H1 (cell line): ENCODE measurements at regions not wholly inside any gene's neighbourhood (a gene's known extent, or its start where the extent isn't known, plus 50 kb on each side); places are given as distances from the start of the nearest gene placed in this dataset.

Experiments
- CTCF ChIA-PET: fragments of 300-600 bp; sonication (Branson Sonifier 250); formaldehyde crosslinking; loops from one replicate; lab custom pipeline; 2021; ENCODE audit not compliant: partially characterized antibody; lab: Charles Lee
- POLR2A ChIA-PET: fragments of 300-600 bp; sonication (Branson Sonifier 250); formaldehyde crosslinking; loops from one replicate; lab custom pipeline; 2021; ENCODE audit warnings: inconsistent platforms; ENCODE audit not compliant: partially characterized antibody; lab: Charles Lee
- DNase-seq, 2 experiments: peaks; one replicate each; pipeline versions ENCODE4 v3.0.0 to v3.0.0-alpha.2; 2010 to 2022; ENCODE audit warnings: low spot score in 2 of 2, low read depth in 1 of 2, mixed read lengths in 1 of 2
- FAIRE-seq: peaks from 2 replicates; lab custom pipeline; 2011; peaks lifted over from hg19 to GRCh38; lab: Jason Lieb, UNC
- H2AFZ ChIP-seq: 2 replicates; pipeline ENCODE4 v1.8.1; 2012; ENCODE audit warnings: low read length, inconsistent platforms
- H2AK5ac ChIP-seq: 2 replicates; pipeline ENCODE4 v1.6.1; 2013; ENCODE audit warnings: low read depth, low read length
- H2BK120ac ChIP-seq: replicated peaks from 2 replicates; pipeline ENCODE3; 2013; ENCODE audit warnings: low read depth, low read length, inconsistent platforms
- H2BK12ac ChIP-seq: 2 replicates; pipeline ENCODE4 v1.6.1; 2013; ENCODE audit warnings: low read depth, low read length
- H2BK15ac ChIP-seq: 2 replicates; pipeline ENCODE4 v1.6.1; 2013; ENCODE audit warnings: low read length
- H2BK20ac ChIP-seq: 2 replicates; pipeline ENCODE4 v1.6.1; 2013; ENCODE audit warnings: low read length
- H2BK5ac ChIP-seq: 2 replicates; pipeline ENCODE4 v1.6.1; 2013; ENCODE audit warnings: low read depth, low read length
- H3K14ac ChIP-seq: 2 replicates; pipeline ENCODE4 v1.6.1; 2013; ENCODE audit warnings: inconsistent platforms; ENCODE audit not compliant: insufficient read length
- H3K18ac ChIP-seq: 2 replicates; pipeline ENCODE4 v1.6.1; 2013; ENCODE audit warnings: low read length; ENCODE audit errors: extremely low read depth
- H3K23ac ChIP-seq: 2 replicates; pipeline ENCODE4 v1.6.1; 2013; ENCODE audit warnings: inconsistent platforms; ENCODE audit not compliant: insufficient read length
- H3K23me2 ChIP-seq: 2 replicates; pipeline ENCODE4 v1.6.1; 2013; ENCODE audit warnings: low read depth, low read length
- H3K27ac ChIP-seq: 2 replicates; pipeline ENCODE4 v1.6.1; 2011; ENCODE audit warnings: low read depth, low read length, inconsistent platforms
- H3K27me3 ChIP-seq, 4 experiments: replicated peaks in 1 of 4; 1 replicate in 1 of 4; 2 replicates in 3 of 4; pipeline versions ENCODE4 v1.6.1 to v1.8.1; 2011 to 2013; ENCODE audit warnings: low read length in 3 of 4, mild to moderate bottlenecking in 3 of 4, inconsistent platforms in 2 of 4, mixed read lengths in 2 of 4, moderate library complexity in 1 of 4; ENCODE audit not compliant: control insufficient read depth in 3 of 4, insufficient read depth in 3 of 4; ENCODE audit errors: extremely low read depth in 1 of 4
- H3K36me3 ChIP-seq, 4 experiments: 2 replicates each; pipeline versions ENCODE4 v1.6.1 to v1.8.1; 2011 to 2013; ENCODE audit warnings: mild to moderate bottlenecking in 4 of 4, low read length in 3 of 4, moderate library complexity in 2 of 4, control low read depth in 1 of 4, inconsistent platforms in 1 of 4; ENCODE audit not compliant: insufficient read depth in 4 of 4, control insufficient read depth in 2 of 4
- H3K4ac ChIP-seq: replicated peaks from 2 replicates; pipeline ENCODE3; 2013; ENCODE audit warnings: low read length, low read depth, mixed read lengths, inconsistent platforms; ENCODE audit not compliant: insufficient read length
- H3K4me1 ChIP-seq, 4 experiments: replicated peaks in 1 of 4; 1 replicate in 1 of 4; 2 replicates in 3 of 4; pipeline versions ENCODE4 v1.6.1 to v1.8.1; 2011 to 2013; ENCODE audit warnings: low read length in 3 of 4, inconsistent platforms in 2 of 4, mixed read lengths in 1 of 4; ENCODE audit not compliant: insufficient read depth in 4 of 4, control insufficient read depth in 3 of 4
- H3K4me2 ChIP-seq, 2 experiments: 2 replicates each; pipeline versions ENCODE4 v1.6.1 to v1.8.1; 2011 to 2013; ENCODE audit warnings: low read depth in 2 of 2, low read length in 2 of 2, control low read depth in 1 of 2, inconsistent platforms in 1 of 2, mild to moderate bottlenecking in 1 of 2; ENCODE audit not compliant: insufficient read depth in 1 of 2
- H3K4me3 ChIP-seq, 4 experiments: fragments of 200-600, 300-600 bp in 1 of 4; sonication (generic), shearing (Covaris generic), sonication (Bioruptor Twin) in 1 of 4; 2 replicates each; pipeline versions ENCODE4 v1.5.1 to v1.8.1; 2011 to 2016; ENCODE audit warnings: low read length in 4 of 4, low read depth in 3 of 4, control low read depth in 2 of 4, inconsistent platforms in 2 of 4, mild to moderate bottlenecking in 2 of 4, mixed read lengths in 1 of 4, moderate library complexity in 1 of 4; ENCODE audit not compliant: insufficient read depth in 2 of 4; ENCODE audit errors: extremely low read depth in 1 of 4
- H3K56ac ChIP-seq: replicated peaks from 2 replicates; pipeline ENCODE3; 2013; ENCODE audit warnings: low read depth, mild to moderate bottlenecking, mixed read lengths, low read length, inconsistent platforms; ENCODE audit not compliant: insufficient read length
- H3K79me1 ChIP-seq: 2 replicates; pipeline ENCODE4 v1.6.1; 2013; ENCODE audit warnings: low read depth, low read length, control low read depth
- H3K79me2 ChIP-seq, 2 experiments: 2 replicates each; pipeline versions ENCODE4 v1.6.1 to v1.8.1; 2012 to 2013; ENCODE audit warnings: low read length in 2 of 2, mild to moderate bottlenecking in 2 of 2, inconsistent platforms in 1 of 2; ENCODE audit not compliant: insufficient read depth in 2 of 2, control insufficient read depth in 1 of 2
- H3K9ac ChIP-seq, 4 experiments: replicated peaks in 1 of 4; 1 replicate in 1 of 4; 2 replicates in 3 of 4; pipeline versions ENCODE4 v1.6.1 to v1.8.1; 2011 to 2013; ENCODE audit warnings: low read depth in 3 of 4, low read length in 3 of 4, control low read depth in 2 of 4, mild to moderate bottlenecking in 2 of 4, moderate library complexity in 2 of 4, inconsistent platforms in 1 of 4; ENCODE audit errors: extremely low read depth in 1 of 4
- H3K9me3 ChIP-seq, 2 experiments: 2 replicates each; pipeline versions ENCODE4 v1.6.1 to v1.8.1; 2012 to 2013; ENCODE audit warnings: mild to moderate bottlenecking in 2 of 2, moderate library complexity in 2 of 2, control low read depth in 1 of 2, inconsistent platforms in 1 of 2, low read depth in 1 of 2, low read length in 1 of 2, mixed read lengths in 1 of 2; ENCODE audit not compliant: insufficient read depth in 2 of 2
- H4K20me1 ChIP-seq, 2 experiments: replicated peaks in 1 of 2; 2 replicates each; pipeline versions ENCODE3 to v1.8.1; 2011 to 2013; ENCODE audit warnings: inconsistent platforms in 2 of 2, low read length in 2 of 2, mild to moderate bottlenecking in 1 of 2; ENCODE audit not compliant: insufficient read depth in 2 of 2, control insufficient read depth in 1 of 2
- H4K5ac ChIP-seq: 2 replicates; pipeline ENCODE4 v1.6.1; 2013; ENCODE audit warnings: low read length, low read depth, mixed read lengths, inconsistent platforms; ENCODE audit not compliant: insufficient read length
- H4K8ac ChIP-seq: 2 replicates; pipeline ENCODE4 v1.8.0; 2013; ENCODE audit warnings: mild to moderate bottlenecking, moderate library complexity, low read length, inconsistent platforms; ENCODE audit not compliant: insufficient read depth; ENCODE audit errors: extremely low read depth
- H4K91ac ChIP-seq: replicated peaks from 2 replicates; pipeline ENCODE3; 2013; ENCODE audit warnings: low read length, mixed read lengths, inconsistent platforms; ENCODE audit not compliant: insufficient read length
- ASH2L ChIP-seq: fragments of 200-600, 300-600 bp; sonication (generic); IDR thresholded peaks from one replicate; pipeline ENCODE4 v1.7.1; 2017; ENCODE audit warnings: low read length
- BCL11A ChIP-seq, 2 experiments: IDR thresholded peaks; one replicate each; pipeline ENCODE4 v1.6.1; 2011; ENCODE audit warnings: low read depth in 2 of 2, low read length in 2 of 2, mild to moderate bottlenecking in 2 of 2
- BRCA1 ChIP-seq: IDR thresholded peaks from 2 replicates; pipeline ENCODE4 v1.6.1; 2012; ENCODE audit warnings: low read depth, low read length, improper control_type of control experiment
- FOSL1 ChIP-seq: IDR thresholded peaks from 2 replicates; pipeline ENCODE4 v1.6.1; 2011; ENCODE audit warnings: mild to moderate bottlenecking, low read depth, low read length, moderate library complexity; ENCODE audit not compliant: insufficient read depth
- HDAC6 ChIP-seq: IDR thresholded peaks from one replicate; pipeline ENCODE4 v1.7.1; 2012; ENCODE audit warnings: low read depth, mild to moderate bottlenecking, inconsistent platforms, low read length, moderate library complexity
- NRF1 ChIP-seq: IDR thresholded peaks from 2 replicates; pipeline ENCODE4 v1.6.1; 2011; ENCODE audit warnings: mild to moderate bottlenecking, low read depth, low read length, improper control_type of control experiment
- PHF8 ChIP-seq: fragments of 200-600 bp; sonication (generic); conservative IDR thresholded peaks from 2 replicates; pipeline ENCODE4 v1.7.1; 2012; ENCODE audit warnings: low read depth, mild to moderate bottlenecking, inconsistent platforms, low read length, moderate library complexity
- POLR2AphosphoS5 ChIP-seq: IDR thresholded peaks from 2 replicates; pipeline ENCODE4 v1.6.1; 2011; ENCODE audit warnings: low read depth, low read length
- POU5F1 ChIP-seq: IDR thresholded peaks from 2 replicates; pipeline ENCODE4 v1.6.1; 2011; ENCODE audit warnings: low read depth, mild to moderate bottlenecking, low read length, moderate library complexity
- RBBP5 ChIP-seq: IDR thresholded peaks from 2 replicates; pipeline ENCODE4 v1.7.1; 2012; ENCODE audit warnings: low read depth, mild to moderate bottlenecking, inconsistent platforms, low read length, moderate library complexity, borderline replicate concordance
- RNF2 ChIP-seq: fragments of 200-900, 300-1000 bp; sonication (generic); IDR thresholded peaks from 2 replicates; pipeline ENCODE4 v1.7.1; 2016; ENCODE audit warnings: borderline replicate concordance, low read depth, mild to moderate bottlenecking, antibody characterized with exemption, low read length; ENCODE audit not compliant: poor library complexity, severe bottlenecking; ENCODE audit errors: missing control alignments
- SP2 ChIP-seq: IDR thresholded peaks from 2 replicates; pipeline ENCODE4 v1.6.1; 2012; ENCODE audit warnings: mild to moderate bottlenecking, low read length, inconsistent platforms
- TAF1 ChIP-seq: IDR thresholded peaks from 2 replicates; pipeline ENCODE4 v1.6.1; 2011; ENCODE audit warnings: mild to moderate bottlenecking, low read depth, low read length
- TCF12 ChIP-seq: IDR thresholded peaks from 2 replicates; pipeline ENCODE4 v1.6.1; 2011; ENCODE audit warnings: low read depth, mild to moderate bottlenecking, low read length
- ZNF274 ChIP-seq: IDR thresholded peaks from 2 replicates; pipeline ENCODE4 v1.7.0; 2012; ENCODE audit warnings: low read length, borderline replicate concordance; ENCODE audit errors: extremely low read depth
- WGBS, 2 experiments: shearing (Covaris generic) in 1 of 2; methylation state at CpG; one replicate each; pipeline versions ENCODE4 v1.1.6 to v1.1.7; 2013 to 2015; ENCODE audit warnings: low lambda C conversion rate in 2 of 2, mixed read lengths in 2 of 2, inconsistent platforms in 1 of 2, low coverage in 1 of 2, missing lambda C conversion rate in 1 of 2; ENCODE audit not compliant: insufficient replicate concordance in 2 of 2, insufficient coverage in 1 of 2, insufficient read length in 1 of 2; ENCODE audit errors: extremely low coverage in 1 of 2, missing lambda C conversion rate in 1 of 2; 5-methylcytosine and 5-hydroxymethylcytosine counted together

- Histone ChIP-seq H3K4me2 (no peak overlapping the region), H4K5ac (no peak overlapping the region), H3K56ac (no peak overlapping the region), H3K9ac (no peak overlapping the region), H2AK5ac (no peak overlapping the region), H3K36me3 (no peaks in the 10 kb centered on the region), H3K14ac (no peak overlapping the region), H2BK12ac (no peak overlapping the region), H3K27me3 (no peaks in the 10 kb centered on the region), H2BK5ac (no peak overlapping the region), H2AFZ (no peak overlapping the region), H3K23me2 (no peaks in the 10 kb centered on the region; the same call in 1 of the 2 replicates), H4K8ac (no peak overlapping the region), H3K79me1 (no peaks in the 10 kb centered on the region), H3K4ac (no peak overlapping the region), H3K4me1 (no peaks in the 10 kb centered on the region), H3K18ac (no peak overlapping the region), H4K20me1 (no peaks in the 10 kb centered on the region), H3K9me3 (peaks cover 0 to 5% of the 10 kb centered on the region in 2 experiments; a peak in 3 of 4 replicates), H4K91ac (no peak overlapping the region), H2BK120ac (no peak overlapping the region), H3K79me2 (no peaks in the 10 kb centered on the region), H3K23ac (no peak overlapping the region), H2BK20ac (no peak overlapping the region), H3K27ac (no peak overlapping the region), H2BK15ac (no peak overlapping the region), H3K4me3 (no peak overlapping the region)
- POLR2A ChIA-PET: no interaction called here
- FAIRE-seq: no peak
- CTCF ChIA-PET: no interaction called here
- 92% methylated on average over 1 of the region's 1 CpG; no CpG with 5 or more reads in 1 of the 2 experiments for WGBS, 2 experiments
- DNase-seq: no peak
- TF ChIP-seq RBBP5: no peak
- TF ChIP-seq ZNF274: no peak
- no peak for TF ChIP-seq ASH2L
- TF ChIP-seq RNF2: no peak
- TF ChIP-seq BCL11A (IDR thresholded peaks at IDR 0.05; ENCODE audit: low read depth in 2 of 2, low read length in 2 of 2): no peak
- no peak for TF ChIP-seq TCF12
- TF ChIP-seq BRCA1: no peak
- no peak for TF ChIP-seq POLR2AphosphoS5
- TF ChIP-seq FOSL1: no peak
- TF ChIP-seq HDAC6: no peak
- TF ChIP-seq POU5F1: no peak
- no peak for TF ChIP-seq PHF8
- no peak for TF ChIP-seq NRF1
- TF ChIP-seq TAF1: no peak
- no peak for TF ChIP-seq SP2
Measured at GRCh38 chr2:40723194-40723593, 271.3 kb upstream of the SLC8A1 start.
